ENCODE measurements at regions not wholly inside any gene's neighbourhood (a gene's known extent, or its start where the extent isn't known, plus 50 kb on each side); places are given as distances from the start of the nearest gene placed in this dataset.
"Not testable (repeated sequence)": the region's sequence is repeated elsewhere in the genome, so short reads cannot be mapped to it uniquely, and the experiment has no call there.

DNA sequence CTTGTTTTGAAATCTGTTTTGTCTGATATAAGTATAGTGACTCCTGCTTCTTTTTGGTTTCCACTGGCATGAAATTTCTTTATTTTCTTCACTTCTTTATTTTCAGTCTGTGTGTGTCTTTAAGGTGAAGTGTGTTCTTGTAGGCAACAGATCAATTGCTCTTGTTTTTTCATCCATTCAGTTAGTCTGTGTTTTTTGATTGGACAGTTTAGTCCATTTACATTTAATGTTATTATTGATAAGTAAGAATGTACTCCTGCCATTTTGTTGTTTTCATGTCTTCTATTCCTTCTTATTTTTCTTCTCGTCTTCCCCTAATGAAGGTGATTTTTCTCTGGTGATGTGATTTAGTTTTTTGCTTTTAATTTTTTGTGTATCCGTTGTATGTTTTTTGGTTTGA lies 487.7 kb upstream of the PBX1 start:
- DNase-seq (ENCODE audit: low read depth in 4 of 4, low spot score in 3 of 4) = no peak

DNA sequence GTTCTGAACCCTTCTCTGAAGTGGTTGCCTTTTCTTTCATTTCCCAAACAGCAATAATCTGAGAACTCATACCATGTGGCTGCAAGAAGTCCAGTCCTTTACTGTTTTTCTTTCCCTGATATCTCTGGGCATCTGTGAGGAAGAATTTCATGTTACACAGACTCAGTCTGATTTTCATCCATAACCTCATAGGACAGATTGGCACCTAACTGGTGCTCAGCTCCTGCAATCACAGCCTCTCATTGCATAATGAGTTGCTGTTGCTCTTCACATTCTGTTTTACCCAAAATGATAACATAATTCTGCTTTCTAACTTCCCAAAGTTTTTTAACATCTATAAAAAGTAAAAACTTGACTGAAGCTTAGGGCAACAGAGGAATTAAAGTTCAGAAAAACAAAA lies 472.2 kb upstream of the PBX1 start:
- DNase-seq (ENCODE audit: low read depth in 4 of 4, low spot score in 3 of 4) = no peak

DNA sequence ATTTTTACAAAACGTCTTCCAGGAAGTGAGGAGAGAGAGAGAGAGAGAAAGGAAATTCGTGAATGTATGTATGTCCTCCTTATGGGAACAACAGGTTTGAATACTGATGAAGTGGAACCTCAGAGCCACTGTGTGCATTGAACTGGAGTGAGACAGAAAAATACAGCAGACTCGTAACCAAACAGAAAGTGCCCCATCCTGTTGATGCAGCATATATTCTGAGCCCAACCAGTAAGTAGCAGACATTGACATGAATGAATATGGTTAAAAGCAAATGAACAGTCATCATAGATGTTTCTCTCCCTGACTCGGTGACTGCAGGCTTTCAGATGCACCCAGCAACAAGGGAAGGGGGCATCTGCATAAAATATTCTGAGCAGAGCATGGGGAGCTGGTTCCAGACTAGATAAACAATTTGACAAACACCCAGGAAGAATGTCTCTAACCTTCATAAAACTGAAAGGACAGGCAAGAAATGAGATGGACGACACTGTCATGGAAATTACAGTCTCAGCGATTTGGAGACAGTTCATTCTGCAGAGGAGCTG lies 471.0 kb upstream of the PBX1 start:
- no peak for DNase-seq (ENCODE audit: low read depth in 4 of 4, low spot score in 3 of 4)

DNA sequence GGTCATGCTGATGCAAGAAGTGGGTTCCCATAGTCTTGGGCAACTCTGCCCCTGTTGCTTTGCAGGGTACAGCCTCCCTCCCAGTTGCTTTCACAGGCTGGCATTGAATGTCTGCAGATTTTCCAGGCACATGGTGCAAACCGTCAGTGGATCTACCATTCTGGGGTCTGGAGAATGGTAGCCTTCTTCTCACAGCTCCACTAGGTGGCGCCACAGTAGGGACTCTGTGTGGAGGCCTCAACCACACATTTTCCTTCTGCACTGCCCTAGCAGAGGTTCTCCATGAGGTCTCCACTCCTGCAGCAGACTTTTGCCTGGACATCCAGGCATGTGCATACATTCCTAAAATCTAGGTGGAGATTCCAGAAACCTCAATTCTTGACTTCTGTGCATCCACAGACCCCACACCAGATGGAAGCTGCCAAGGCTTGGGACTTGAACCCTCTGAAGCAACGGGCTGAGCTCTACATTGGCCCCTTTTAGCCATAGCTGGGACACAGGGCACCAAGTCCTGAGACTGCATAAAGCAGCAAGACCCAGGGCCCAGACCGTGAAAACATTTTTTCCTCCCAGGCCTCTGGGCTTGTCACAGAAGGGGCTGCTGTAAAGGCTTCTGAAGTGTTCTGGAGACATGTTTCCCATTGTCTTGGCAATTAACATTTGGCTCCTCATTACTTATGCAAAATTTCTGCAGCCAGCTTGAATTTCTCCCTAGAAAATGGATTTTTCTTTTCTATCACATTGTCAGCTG lies 466.2 kb upstream of the PBX1 start:
- DNase-seq (ENCODE audit: low read depth in 4 of 4, low spot score in 3 of 4) = no peak

DNA sequence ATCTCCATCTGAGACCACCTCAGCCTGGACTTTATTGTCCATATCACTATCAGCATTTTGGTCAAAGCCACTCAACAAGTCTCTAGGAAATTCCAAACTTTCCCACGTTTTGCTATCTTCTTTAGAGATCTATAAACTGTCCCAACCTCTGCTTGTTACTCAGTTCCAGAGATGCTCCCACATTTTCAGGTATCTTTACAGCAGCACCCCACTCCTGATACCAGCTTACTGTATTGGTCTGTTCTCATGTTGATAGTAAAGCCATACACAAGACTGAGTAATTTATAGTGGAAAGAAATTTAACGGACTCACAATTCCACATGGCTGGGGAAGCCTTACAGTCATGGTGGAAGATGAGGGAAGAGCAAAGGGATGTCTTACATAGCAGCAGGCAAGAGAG lies 465.4 kb upstream of the PBX1 start:
- no peak for DNase-seq (ENCODE audit: low read depth in 4 of 4, low spot score in 3 of 4)

DNA sequence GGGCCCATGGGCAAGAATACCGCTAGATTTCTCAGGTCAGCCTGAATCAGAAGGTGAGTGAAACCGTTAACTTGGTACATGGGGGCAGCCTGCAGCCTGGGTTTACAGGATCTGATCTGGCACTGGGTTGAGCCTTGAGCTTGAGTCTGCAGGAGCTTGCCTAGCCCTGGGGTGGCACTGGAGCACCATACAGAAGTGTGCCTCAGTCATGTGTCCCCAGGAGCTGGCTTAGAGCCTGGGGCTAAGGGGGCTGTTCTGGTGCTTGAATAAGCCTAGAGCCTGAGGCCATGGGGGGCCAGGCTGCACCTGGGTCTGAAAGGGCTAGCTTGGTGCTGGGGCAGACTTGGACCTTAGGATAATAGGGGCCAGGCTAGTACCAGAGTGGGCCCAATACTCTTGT lies 457.2 kb upstream of the PBX1 start:
- DNase-seq (ENCODE audit: low read depth in 4 of 4, low spot score in 3 of 4) = no peak

DNA sequence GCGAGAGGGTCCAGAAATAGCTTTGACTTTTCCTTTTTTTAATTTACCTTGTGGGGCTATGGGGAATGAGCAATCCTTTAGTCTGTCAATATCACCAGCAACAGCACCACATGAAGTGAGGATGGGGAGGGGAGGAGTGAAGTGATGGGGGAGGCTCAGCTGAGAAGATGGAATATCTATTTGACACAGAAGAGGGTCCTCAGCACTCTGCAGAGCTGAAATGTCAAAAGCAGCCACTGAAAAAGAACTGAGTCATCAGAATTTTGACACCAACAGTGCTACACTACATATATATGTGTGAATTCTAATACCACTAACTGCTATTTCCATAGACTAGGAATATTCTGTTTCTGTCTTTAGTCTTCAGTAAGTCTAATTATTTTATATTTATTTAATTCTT lies 427.0 kb upstream of the PBX1 start:
- no peak for DNase-seq (ENCODE audit: low read depth in 4 of 4, low spot score in 3 of 4)

DNA sequence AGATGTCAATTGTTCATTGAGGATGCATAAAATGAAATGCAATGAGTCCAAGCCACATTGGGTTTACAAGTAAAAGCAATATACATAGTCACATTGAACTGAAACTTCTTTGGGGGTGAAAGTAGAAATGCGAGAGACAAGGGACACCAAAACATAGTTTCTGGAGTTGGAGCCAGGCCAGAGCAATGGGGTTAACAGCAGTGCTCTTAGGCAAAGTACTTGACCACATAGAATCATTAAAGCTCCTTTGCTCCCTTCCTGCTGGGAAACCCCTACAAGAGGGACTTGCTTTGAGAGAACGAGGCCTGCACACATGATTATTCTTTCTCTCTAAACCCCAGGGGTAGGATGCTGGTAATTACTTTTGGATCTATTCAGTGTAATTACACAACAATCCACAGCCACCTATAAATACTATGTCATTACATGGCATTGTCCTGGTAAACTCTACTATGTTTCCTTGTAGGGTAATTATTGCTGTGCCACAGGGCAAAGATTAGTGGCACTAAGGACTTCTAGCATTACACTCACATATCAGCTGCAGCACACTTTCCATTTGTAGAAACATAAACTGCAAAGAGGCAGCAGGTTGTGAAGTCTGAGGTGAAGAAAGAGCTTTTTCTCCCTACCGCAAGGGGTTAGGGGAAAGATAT lies 421.6 kb upstream of the PBX1 start:
- DNase-seq (ENCODE audit: low read depth in 4 of 4, low spot score in 3 of 4) = no peak

DNA sequence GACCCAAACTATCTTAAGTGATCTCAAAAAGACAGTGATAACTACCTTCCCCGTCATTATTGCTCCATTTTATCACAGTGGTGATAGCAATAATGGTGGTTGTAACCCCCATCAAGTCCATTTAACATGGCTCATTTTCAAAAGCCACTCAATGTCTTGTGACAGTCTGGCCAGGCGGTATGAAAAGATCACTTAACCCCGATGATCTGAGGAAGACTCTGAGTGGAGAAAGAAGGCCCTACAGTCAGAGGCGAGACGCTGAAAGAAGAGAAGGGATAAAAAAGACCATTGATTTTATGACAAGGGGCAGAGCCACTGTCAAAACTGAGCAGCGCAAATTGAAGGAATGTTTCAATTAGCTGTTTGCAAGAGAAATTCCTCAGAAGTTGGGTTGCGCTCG lies 417.2 kb upstream of the PBX1 start:
- DNase-seq (ENCODE audit: low read depth in 4 of 4, low spot score in 3 of 4) = no peak

DNA sequence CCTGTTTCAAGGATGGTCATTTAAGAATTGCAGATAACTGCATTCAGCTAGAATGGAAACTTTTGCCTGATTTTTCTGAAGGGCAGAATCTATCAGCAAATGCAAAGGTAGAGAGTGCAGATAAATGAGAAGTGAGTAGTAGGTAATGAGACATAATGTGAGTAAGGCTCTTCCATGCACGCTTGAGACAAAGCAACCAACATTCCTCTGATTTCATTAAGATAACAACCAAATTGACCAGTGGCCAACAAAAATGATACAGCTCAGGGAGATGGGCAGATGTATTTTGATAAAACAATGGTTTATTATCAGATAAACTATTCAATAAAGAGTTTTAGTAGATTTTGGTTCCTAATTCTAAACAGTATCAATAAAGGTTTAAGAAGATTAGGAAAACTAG lies 404.4 kb upstream of the PBX1 start:
- DNase-seq (ENCODE audit: low read depth in 4 of 4, low spot score in 3 of 4) = no peak

DNA sequence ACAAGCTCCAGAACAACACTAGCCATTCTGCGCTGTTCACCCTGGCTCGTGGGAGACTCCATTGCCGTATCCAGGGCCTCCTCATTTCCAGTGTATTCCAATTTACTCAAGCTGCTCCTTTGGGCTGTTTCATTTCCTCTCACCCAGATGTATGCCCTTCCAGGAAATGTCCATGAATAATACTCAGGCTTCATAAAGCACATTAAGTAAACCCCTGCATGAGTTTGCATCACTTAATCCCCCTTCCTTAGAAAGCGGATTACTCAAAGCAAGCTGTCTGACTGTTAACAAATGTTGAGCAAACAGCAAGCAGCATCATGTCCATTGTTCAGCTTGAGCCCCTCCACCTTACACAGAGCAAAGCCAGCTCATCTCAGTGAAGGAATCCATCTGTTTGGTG lies 403.6 kb upstream of the PBX1 start:
- peak in 1 of 4 donors; percentile 19 for DNase-seq (ENCODE audit: low read depth in 4 of 4, low spot score in 3 of 4)

DNA sequence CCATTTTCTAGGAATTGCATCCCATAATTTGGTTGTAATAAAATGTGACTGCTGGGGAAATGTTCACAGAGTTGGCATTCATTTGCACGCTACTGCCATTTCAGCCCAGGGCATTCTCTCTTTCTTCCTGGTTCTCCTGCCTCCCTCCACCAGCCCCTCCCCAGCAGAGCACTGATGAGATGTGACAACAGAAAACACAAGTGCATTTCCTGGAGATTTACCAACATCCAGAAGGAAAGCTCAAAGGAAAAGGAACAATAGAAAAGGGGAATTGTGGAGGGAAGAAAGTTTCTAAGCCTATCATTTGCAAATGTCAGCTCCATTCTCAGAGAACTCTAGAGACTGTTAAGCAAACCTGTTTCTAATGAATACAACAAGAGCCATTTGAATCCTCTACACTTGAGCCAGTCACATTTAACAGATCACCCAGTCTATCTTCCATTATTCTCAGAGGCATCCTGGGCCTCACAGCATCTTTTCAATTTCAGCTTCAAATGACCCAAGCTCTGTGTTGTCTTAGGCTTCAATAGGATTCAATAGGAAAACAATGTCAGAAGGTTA lies 395.6 kb upstream of the PBX1 start:
- no peak for DNase-seq (ENCODE audit: low read depth in 4 of 4, low spot score in 3 of 4)

DNA sequence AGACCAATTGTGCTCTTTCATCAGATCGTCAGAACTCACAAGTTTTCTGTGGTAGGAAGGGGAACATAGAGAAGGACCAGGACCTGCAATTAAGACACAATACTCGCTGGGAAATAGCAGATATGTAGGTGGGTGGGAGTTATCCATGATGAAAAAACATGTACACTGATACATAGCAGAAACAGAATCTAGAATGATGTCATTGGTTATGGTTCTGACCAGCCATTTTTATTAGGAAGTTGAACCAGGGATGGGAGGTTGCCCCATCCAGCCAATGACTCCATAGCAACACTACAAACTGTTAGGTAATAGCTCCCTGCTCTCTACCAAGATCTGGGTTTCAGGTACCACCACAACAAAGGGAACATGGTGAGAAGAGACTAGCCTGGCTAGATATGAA lies 393.5 kb upstream of the PBX1 start:
- no peak for DNase-seq (ENCODE audit: low read depth in 4 of 4, low spot score in 3 of 4)

DNA sequence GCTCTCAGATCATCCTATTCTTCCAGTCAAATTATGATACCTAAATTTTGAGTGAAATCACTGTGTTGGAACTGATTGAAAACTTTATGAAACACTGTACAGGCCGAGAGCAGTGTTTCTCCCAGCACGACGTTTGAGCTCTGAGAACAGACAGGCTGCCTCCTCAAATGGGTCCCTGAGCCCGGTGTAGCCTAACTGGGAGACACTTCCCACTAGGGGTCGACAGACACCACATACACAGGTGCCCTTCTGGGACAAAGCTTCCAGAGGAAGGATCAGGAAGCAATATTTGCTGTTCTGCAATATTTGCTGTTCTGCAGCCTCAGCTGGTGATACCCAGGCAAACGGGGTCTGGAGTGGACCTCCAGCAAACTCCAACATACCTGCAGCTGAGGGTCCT lies 392.5 kb upstream of the PBX1 start:
- DNase-seq (ENCODE audit: low read depth in 4 of 4, low spot score in 3 of 4) = not testable (repeated sequence)

DNA sequence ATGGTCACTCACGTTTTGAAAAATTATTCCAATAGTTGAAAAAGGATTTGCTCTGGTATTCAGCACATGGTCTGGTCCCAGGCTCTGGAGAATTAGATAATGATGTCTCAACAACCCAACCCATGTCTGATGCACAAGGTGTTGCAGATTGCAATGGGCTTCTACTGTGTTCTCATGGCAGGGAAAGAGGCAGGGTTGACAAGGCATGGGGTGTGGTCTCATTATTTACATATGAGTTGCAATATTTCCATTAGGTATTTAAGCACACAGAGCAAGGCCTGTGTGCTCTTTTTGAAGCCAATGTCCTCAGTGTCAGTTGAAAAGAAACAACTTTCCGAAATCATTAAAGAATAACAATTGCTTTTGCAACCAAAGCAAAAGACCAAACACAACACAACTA lies 381.9 kb upstream of the PBX1 start:
- no peak for DNase-seq (ENCODE audit: low read depth in 4 of 4, low spot score in 3 of 4)

DNA sequence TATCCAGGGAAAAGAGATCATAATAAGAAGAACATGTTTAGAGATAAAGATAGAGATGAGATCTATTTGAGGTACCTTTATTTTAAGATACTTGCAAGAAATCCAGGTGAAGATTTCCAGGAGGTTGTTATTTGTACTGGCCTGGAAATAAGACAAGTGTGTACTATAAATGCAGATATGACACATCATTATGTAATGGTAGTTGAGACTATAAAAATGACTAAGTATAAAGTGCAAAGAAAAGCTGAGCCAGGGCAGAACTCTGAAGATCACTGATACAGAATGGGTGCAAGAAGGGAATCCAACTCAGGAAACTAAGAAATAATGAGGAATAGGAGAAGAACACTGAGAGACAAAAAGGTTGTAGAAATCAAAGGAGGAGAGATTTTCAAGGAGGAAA lies 378.2 kb upstream of the PBX1 start:
- DNase-seq (ENCODE audit: low read depth in 4 of 4, low spot score in 3 of 4) = no peak

DNA sequence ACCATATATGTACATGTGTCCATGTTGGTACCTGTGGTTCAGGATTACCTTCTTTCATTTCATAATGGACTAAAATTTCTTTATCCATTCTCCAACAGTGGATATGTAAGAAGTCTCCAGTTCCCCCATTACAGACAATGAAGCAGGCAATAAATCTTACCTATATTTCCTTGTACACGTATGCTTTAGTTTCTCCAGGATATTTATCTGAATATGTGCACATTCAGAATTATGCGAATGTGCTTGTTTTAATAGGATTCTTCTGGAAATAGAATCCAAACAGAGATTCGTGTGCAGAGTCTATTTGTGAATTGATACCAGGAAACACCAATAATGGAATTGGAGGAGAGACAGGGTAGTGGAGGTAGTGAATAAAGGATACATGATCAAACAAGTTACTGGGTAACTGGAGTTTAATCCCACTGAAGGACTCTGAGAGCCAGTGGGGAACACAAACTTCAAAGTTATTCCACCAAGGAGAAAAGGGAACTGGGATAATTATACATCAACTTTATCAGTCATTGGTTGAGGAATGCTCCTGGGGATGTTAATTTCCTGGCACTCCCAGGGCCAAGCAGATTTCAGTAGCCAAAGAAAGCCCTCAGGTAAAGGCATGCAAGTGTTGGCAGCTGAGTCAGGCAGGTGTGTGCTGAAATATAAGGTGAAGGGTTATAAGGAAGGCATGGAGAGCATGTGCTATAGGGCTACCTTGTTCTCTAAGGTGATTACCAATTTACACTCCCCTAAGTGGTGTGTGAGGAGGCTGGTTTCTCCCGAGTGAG lies 374.9 kb upstream of the PBX1 start:
- no peak for DNase-seq (ENCODE audit: low read depth in 4 of 4, low spot score in 3 of 4)

DNA sequence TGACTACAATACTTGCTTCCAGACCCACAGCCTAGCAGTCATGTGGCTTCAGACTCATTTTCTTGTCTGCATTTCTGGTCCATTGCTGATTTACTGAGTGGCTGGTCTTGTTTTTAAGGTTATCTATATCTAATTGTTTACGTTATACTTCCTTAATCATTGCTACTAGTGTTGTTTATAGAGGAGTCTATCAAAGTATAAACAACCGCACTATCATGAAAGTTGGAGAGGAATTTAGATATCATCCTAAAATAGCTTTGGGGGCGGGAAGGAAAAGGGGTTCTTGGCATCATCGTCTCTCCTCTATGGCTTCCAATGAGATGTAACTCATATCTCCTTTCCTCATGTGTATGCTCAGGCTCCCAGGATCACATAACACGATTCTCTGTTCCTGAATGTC lies 372.1 kb upstream of the PBX1 start:
- no peak for DNase-seq (ENCODE audit: low read depth in 4 of 4, low spot score in 3 of 4)

DNA sequence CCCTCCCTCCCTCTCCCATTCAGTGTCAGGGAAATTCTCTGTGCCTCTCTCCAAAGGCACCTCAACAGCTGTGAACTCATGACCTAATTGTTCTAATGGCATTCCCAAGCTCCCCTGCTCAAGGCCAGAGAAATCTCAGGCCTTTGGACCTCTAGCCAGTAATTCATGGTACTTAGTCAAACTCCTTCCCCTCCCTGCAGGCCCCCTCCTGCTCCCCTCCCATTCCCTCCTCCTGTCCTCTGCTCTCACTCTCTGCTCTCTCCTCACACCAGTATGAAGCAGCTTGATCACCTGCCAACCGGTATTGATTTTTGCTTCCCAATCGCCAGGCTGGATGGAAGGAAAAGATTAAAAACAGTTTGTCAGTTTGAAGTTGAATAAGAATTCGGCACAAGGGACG lies 370.5 kb upstream of the PBX1 start:
- DNase-seq (ENCODE audit: low read depth in 4 of 4, low spot score in 3 of 4) = no peak

DNA sequence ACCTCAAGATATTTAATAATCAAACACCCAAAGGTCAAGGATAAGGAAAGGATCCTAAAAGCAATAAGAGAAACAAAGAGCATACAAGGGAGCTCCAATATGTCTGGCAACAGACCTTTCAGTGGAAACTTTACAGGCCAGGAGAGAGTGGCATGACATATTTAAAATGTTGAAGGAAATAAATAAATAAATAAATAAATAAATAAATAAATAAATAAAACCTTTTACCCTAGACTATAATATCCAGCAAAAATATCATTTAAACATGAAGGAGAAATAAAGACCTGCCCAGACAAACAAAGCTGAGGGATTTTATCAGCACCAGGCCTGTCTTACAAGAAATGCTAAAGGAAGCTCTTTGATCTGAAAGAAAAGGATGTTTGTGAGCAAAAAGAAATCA lies 367.8 kb upstream of the PBX1 start:
- DNase-seq (ENCODE audit: low read depth in 4 of 4, low spot score in 3 of 4) = no peak

DNA sequence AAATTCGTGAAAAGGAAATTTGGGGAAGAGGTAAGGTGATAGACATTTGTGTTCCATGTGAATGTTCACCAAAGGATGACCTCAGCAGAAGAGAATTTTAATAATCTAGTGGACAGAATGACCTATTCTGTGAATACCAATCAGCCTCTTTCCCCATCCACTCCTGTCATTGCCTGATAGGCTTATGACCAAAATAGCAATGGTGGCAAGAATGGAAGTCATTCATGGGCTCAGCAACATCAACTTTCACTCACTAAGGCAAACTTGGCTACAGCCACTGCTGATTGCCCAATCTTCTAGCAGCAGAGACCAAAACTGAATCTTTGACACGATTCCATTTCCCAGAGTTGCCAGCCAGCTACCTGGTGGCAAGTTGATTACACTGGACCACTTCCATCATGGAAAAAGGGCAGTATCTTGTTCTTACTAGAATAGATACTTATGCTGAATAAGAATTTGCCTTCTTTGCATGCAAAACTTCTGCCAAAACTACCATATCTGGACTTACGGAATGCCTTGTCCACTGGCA lies 348.7 kb upstream of the PBX1 start:
- no peak for DNase-seq (ENCODE audit: low read depth in 4 of 4, low spot score in 3 of 4)
